GM12878 (cell line): ENCODE measurements at regions not wholly inside any gene's neighbourhood (a gene's known extent, or its start where the extent isn't known, plus 50 kb on each side); places are given as distances from the start of the nearest gene placed in this dataset.

Source experiments
- ATAC-seq: fragments of 200-7000 bp; cut with Tn5 transposase; 3 replicates; pipeline ENCODE4 v1.9.1; 2020; ENCODE audit warnings: mild to moderate bottlenecking, moderate library complexity
- BruUV-seq: library from RNA; stranded (reverse); fragments of 400-500 nt; replicated peaks from 2 replicates; lab custom pipeline; 2021; lab: Mats Ljungman, UMichigan
- CTCF ChIA-PET: fragments of 300-600 bp; sonication (Branson Sonifier 250); formaldehyde crosslinking; extraction: SDS; loops from one replicate; lab custom pipeline; 2021; ENCODE audit warnings: inconsistent platforms; lab: Yijun Ruan, JAX
- POLR2A ChIA-PET: fragments of 350-600 bp; formaldehyde crosslinking; extraction: SDS; loops from one replicate; lab custom pipeline; 2021; ENCODE audit warnings: inconsistent platforms; lab: Charles Lee
- RAD21 ChIA-PET: fragments of 300-600 bp; sonication (Branson Sonifier 250); formaldehyde crosslinking; loops from one replicate; lab custom pipeline; 2023; ENCODE audit warnings: antibody characterized with exemption; ENCODE audit not compliant: unreplicated experiment; lab: Charles Lee
- SMC1A ChIA-PET: fragments of 300-600 bp; sonication (Branson Sonifier 250); formaldehyde crosslinking; loops from one replicate; lab custom pipeline; 2023; ENCODE audit not compliant: unreplicated experiment, uncharacterized antibody; lab: Charles Lee
- DNase-seq: peaks from one replicate; pipeline ENCODE4 v3.0.0-alpha.2; 2011; ENCODE audit warnings: low read depth, low spot score
- FAIRE-seq: peaks from 3 replicates; lab custom pipeline; 2011; peaks lifted over from hg19 to GRCh38; lab: Jason Lieb, UNC
- H2AFZ ChIP-seq: 2 replicates; pipeline ENCODE4 v1.6.0; 2011; ENCODE audit warnings: low read depth, low read length, control low read depth; ENCODE audit not compliant: control insufficient read depth
- H3K27ac ChIP-seq: 2 replicates; pipeline ENCODE4 v1.5.1; 2011; ENCODE audit warnings: control low read depth; ENCODE audit not compliant: control insufficient read depth, insufficient read depth
- H3K27me3 ChIP-seq, 2 experiments: replicated peaks in 1 of 2; 2 replicates each; pipeline versions ENCODE4 v1.6.0 to v1.6.1; 2011; ENCODE audit warnings: low read length in 1 of 2; ENCODE audit not compliant: control insufficient read depth in 2 of 2, insufficient read depth in 2 of 2
- H3K36me3 ChIP-seq, 2 experiments: 2 replicates each; pipeline ENCODE4 v1.5.1; 2011; ENCODE audit warnings: low read length in 1 of 2; ENCODE audit not compliant: control insufficient read depth in 2 of 2, insufficient read depth in 2 of 2
- H3K4me1 ChIP-seq: 2 replicates; pipeline ENCODE4 v1.6.1; 2011; ENCODE audit warnings: mild to moderate bottlenecking, low read length, moderate library complexity, mixed read lengths; ENCODE audit not compliant: control insufficient read depth, insufficient read depth
- H3K4me2 ChIP-seq: 2 replicates; pipeline ENCODE4 v1.6.0; 2011; ENCODE audit warnings: control low read depth; ENCODE audit not compliant: control insufficient read depth, insufficient read depth
- H3K4me3 ChIP-seq: fragments of 200-600 bp; sonication (generic); 2 replicates; pipeline ENCODE4 v1.5.1; 2016
- H3K79me2 ChIP-seq: 2 replicates; pipeline ENCODE4 v1.6.0; 2011; ENCODE audit warnings: low read length; ENCODE audit not compliant: control insufficient read depth, insufficient read depth
- H3K9ac ChIP-seq: 2 replicates; pipeline ENCODE4 v1.8.0; 2011; ENCODE audit warnings: low read length, control low read depth, mixed read lengths; ENCODE audit not compliant: control insufficient read depth, insufficient read depth
- H3K9me3 ChIP-seq: replicated peaks from 3 replicates; pipeline ENCODE4 v1.5.1; 2011; ENCODE audit warnings: mild to moderate bottlenecking, low read length; ENCODE audit not compliant: control insufficient read depth, insufficient read depth
- H4K20me1 ChIP-seq: 2 replicates; pipeline ENCODE4 v1.6.0; 2011; ENCODE audit not compliant: control insufficient read depth, insufficient read depth
- CHD2 ChIP-seq: IDR thresholded peaks from 2 replicates; pipeline ENCODE4 v1.6.1; 2011; ENCODE audit warnings: low read depth, low read length, improper control_type of control experiment, borderline replicate concordance
- WGBS: methylation state at CpG from one replicate; pipeline ENCODE4 v1.1.6; 2016; ENCODE audit warnings: low lambda C conversion rate; ENCODE audit not compliant: insufficient replicate concordance, insufficient coverage; ENCODE audit errors: missing lambda C conversion rate; 5-methylcytosine and 5-hydroxymethylcytosine counted together
- in situ Hi-C: fragments of 300-500 bp; cut with MboI; formaldehyde crosslinking; loops from 9 replicates; pipeline ENCODE4 v1.14.3; 2018; ENCODE audit warnings: mixed read lengths
- intact Hi-C: fragments of 100-400 bp; cut with micrococcal nuclease; formaldehyde crosslinking; loops from one replicate; pipeline ENCODE4 v1.14.2; 2022; ENCODE audit not compliant: unreplicated experiment
- TF ChIP-seq, protein P1 (sequence below): fragments of 450-650 bp; IDR thresholded peaks from 2 replicates; pipeline ENCODE4 v1.6.1; 2017; ENCODE audit warnings: low read depth, mild to moderate bottlenecking, moderate library complexity
- TF ChIP-seq, protein P2 (sequence below): fragments of 450-650 bp; IDR thresholded peaks from 2 replicates; pipeline ENCODE4 v1.6.1; 2017; ENCODE audit warnings: antibody characterized with exemption, mild to moderate bottlenecking, moderate library complexity

DNA sequence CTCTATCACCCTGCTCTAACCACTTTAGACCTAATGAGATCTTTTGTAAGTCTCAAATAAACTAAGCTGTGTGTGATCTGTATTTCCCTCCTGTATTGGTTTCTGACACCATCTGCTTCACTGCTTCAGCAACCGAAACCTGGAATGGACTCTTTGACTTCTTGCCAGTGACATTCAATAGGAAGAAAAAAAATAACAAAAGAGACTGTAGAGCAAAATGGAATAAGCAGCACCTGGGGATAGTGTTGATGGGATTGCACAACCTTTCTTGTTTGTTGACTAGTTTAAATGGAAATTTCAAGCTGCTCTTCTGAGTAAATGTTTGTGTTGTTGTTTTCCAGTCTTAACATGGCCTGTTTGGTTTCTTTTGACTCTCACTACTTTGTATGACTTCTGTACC, 888.6 kb upstream of the SEL1L start:
- ChIA-PET RAD21 (no interaction called here), CTCF (no interaction called here), POLR2A (no interaction called here), SMC1A (no interaction called here)
- H3K9ac ChIP-seq = no peak overlapping the region
- in situ Hi-C loops = no loop called here
- H3K9me3 ChIP-seq = no peaks in the 10 kb centered on the region
- H3K27ac ChIP-seq = no peak overlapping the region
- H3K4me3 ChIP-seq = no peak overlapping the region
- no peaks in the 10 kb centered on the region for H3K27me3 ChIP-seq
- H2AFZ ChIP-seq = no peak overlapping the region
- no peaks in the 10 kb centered on the region for H3K36me3 ChIP-seq
- H4K20me1 ChIP-seq = no peaks in the 10 kb centered on the region
- TF ChIP-seq, protein P1, sequence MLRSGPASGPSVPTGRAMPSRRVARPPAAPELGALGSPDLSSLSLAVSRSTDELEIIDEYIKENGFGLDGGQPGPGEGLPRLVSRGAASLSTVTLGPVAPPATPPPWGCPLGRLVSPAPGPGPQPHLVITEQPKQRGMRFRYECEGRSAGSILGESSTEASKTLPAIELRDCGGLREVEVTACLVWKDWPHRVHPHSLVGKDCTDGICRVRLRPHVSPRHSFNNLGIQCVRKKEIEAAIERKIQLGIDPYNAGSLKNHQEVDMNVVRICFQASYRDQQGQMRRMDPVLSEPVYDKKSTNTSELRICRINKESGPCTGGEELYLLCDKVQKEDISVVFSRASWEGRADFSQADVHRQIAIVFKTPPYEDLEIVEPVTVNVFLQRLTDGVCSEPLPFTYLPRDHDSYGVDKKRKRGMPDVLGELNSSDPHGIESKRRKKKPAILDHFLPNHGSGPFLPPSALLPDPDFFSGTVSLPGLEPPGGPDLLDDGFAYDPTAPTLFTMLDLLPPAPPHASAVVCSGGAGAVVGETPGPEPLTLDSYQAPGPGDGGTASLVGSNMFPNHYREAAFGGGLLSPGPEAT = no peak
- no peak for TF ChIP-seq CHD2
- TF ChIP-seq, protein P2, sequence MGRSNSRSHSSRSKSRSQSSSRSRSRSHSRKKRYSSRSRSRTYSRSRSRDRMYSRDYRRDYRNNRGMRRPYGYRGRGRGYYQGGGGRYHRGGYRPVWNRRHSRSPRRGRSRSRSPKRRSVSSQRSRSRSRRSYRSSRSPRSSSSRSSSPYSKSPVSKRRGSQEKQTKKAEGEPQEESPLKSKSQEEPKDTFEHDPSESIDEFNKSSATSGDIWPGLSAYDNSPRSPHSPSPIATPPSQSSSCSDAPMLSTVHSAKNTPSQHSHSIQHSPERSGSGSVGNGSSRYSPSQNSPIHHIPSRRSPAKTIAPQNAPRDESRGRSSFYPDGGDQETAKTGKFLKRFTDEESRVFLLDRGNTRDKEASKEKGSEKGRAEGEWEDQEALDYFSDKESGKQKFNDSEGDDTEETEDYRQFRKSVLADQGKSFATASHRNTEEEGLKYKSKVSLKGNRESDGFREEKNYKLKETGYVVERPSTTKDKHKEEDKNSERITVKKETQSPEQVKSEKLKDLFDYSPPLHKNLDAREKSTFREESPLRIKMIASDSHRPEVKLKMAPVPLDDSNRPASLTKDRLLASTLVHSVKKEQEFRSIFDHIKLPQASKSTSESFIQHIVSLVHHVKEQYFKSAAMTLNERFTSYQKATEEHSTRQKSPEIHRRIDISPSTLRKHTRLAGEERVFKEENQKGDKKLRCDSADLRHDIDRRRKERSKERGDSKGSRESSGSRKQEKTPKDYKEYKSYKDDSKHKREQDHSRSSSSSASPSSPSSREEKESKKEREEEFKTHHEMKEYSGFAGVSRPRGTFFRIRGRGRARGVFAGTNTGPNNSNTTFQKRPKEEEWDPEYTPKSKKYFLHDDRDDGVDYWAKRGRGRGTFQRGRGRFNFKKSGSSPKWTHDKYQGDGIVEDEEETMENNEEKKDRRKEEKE = no peak
- intact Hi-C loops = no loop called here
- H3K4me1 ChIP-seq = no peaks in the 10 kb centered on the region
- BruUV-seq = no TSS peak
- FAIRE-seq (no peak), ATAC-seq (no peak), DNase-seq (no peak)
- H3K4me2 ChIP-seq = no peak overlapping the region
- WGBS = 0% methylated on average over 1 of the region's 1 CpG
- no peaks in the 10 kb centered on the region for H3K79me2 ChIP-seq
